Ascending aorta (tissue), 2 donors: ENCODE measurements at regions not wholly inside any gene's neighbourhood (a gene's known extent, or its start where the extent isn't known, plus 50 kb on each side); places are given as distances from the start of the nearest gene placed in this dataset.
A peak's percentile ranks its signal among the peaks of the same experiment; 100 is the strongest.
"Not testable (repeated sequence)": the region's sequence is repeated elsewhere in the genome, so short reads cannot be mapped to it uniquely, and the experiment has no call there.

Source experiments
- DNase-seq, 2 donors: peaks; one replicate each; pipeline ENCODE4 v3.0.0-alpha.2; 2019; ENCODE audit warnings: low spot score in 2 of 2
- H3K27ac ChIP-seq, 2 donors: fragments of 200-600 bp; sonication (generic); one replicate each; pipeline ENCODE4 v1.5.1; 2016 to 2017; ENCODE audit warnings: mild to moderate bottlenecking in 1 of 2
- H3K27me3 ChIP-seq: fragments of 200-600 bp; sonication (generic); one replicate; pipeline ENCODE4 v1.5.1; 2017
- H3K36me3 ChIP-seq, 2 donors: fragments of 200-600 bp; sonication (generic); one replicate each; pipeline ENCODE4 v1.5.1; 2016
- H3K4me1 ChIP-seq, 2 donors: fragments of 200-600 bp; sonication (generic); one replicate each; pipeline ENCODE4 v1.5.1; 2016 to 2017; ENCODE audit warnings: mild to moderate bottlenecking in 1 of 2
- H3K4me3 ChIP-seq, 2 donors: fragments of 200-600 bp; sonication (generic); one replicate each; pipeline ENCODE4 v1.5.1; 2016 to 2017; ENCODE audit warnings: mild to moderate bottlenecking in 1 of 2
- H3K9me3 ChIP-seq, 2 donors: fragments of 200-600 bp; sonication (generic); one replicate each; pipeline ENCODE4 v1.5.1; 2016
- intact Hi-C: fragments of 100-400 bp; cut with DNase I; formaldehyde crosslinking; loops from one replicate; pipeline ENCODE4 v1.15.1; 2023
- TF ChIP-seq, protein P1 (sequence below), 3 experiments: fragments of 200-600 bp in 2 of 3; fragments of 450-650 bp in 1 of 3; sonication (generic) in 2 of 3; IDR thresholded peaks; one replicate each; pipeline ENCODE4 v1.5.1; 2016 to 2019; ENCODE audit warnings: antibody characterized with exemption in 3 of 3, mild to moderate bottlenecking in 1 of 3, moderate library complexity in 1 of 3

GRCh38 chr1:38730511-38731397 is 128.8 kb downstream of the RRAGC start:
- intact Hi-C loops: no loop called here

GRCh38 chr1:38728585-38728908 is 131.0 kb downstream of the RRAGC start:
- Histone ChIP-seq H3K4me3 (peak overlapping the region in 1 of 2 donors; percentile 29), H3K36me3 (no peaks in the 10 kb centered on the region), H3K9me3 (no peaks in the 10 kb centered on the region), H3K27ac (no peak overlapping the region), H3K4me1 (peaks cover 0 to 8% of the 10 kb centered on the region in 2 donors), H3K27me3 (no peaks in the 10 kb centered on the region)
- TF ChIP-seq, protein P1, sequence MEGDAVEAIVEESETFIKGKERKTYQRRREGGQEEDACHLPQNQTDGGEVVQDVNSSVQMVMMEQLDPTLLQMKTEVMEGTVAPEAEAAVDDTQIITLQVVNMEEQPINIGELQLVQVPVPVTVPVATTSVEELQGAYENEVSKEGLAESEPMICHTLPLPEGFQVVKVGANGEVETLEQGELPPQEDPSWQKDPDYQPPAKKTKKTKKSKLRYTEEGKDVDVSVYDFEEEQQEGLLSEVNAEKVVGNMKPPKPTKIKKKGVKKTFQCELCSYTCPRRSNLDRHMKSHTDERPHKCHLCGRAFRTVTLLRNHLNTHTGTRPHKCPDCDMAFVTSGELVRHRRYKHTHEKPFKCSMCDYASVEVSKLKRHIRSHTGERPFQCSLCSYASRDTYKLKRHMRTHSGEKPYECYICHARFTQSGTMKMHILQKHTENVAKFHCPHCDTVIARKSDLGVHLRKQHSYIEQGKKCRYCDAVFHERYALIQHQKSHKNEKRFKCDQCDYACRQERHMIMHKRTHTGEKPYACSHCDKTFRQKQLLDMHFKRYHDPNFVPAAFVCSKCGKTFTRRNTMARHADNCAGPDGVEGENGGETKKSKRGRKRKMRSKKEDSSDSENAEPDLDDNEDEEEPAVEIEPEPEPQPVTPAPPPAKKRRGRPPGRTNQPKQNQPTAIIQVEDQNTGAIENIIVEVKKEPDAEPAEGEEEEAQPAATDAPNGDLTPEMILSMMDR (IDR thresholded peaks at IDR 0.05): no peak
- peak in 1 of 2 donors; percentile 58 for DNase-seq
- intact Hi-C loops: no loop called here

More at GRCh38 chr1:38730511-38731397, 128.8 kb downstream of the RRAGC start:
- H3K4me1 ChIP-seq: peaks cover 0 to 8% of the 10 kb centered on the region in 2 donors
- H3K4me3 ChIP-seq: no peak overlapping the region
- no peaks in the 10 kb centered on the region for H3K36me3 ChIP-seq
- no peaks in the 10 kb centered on the region for H3K9me3 ChIP-seq
- H3K27me3 ChIP-seq: no peaks in the 10 kb centered on the region
- H3K27ac ChIP-seq: no peak overlapping the region
- TF ChIP-seq, protein P1 (IDR thresholded peaks at IDR 0.05): no peak
- no peak for DNase-seq

DNA sequence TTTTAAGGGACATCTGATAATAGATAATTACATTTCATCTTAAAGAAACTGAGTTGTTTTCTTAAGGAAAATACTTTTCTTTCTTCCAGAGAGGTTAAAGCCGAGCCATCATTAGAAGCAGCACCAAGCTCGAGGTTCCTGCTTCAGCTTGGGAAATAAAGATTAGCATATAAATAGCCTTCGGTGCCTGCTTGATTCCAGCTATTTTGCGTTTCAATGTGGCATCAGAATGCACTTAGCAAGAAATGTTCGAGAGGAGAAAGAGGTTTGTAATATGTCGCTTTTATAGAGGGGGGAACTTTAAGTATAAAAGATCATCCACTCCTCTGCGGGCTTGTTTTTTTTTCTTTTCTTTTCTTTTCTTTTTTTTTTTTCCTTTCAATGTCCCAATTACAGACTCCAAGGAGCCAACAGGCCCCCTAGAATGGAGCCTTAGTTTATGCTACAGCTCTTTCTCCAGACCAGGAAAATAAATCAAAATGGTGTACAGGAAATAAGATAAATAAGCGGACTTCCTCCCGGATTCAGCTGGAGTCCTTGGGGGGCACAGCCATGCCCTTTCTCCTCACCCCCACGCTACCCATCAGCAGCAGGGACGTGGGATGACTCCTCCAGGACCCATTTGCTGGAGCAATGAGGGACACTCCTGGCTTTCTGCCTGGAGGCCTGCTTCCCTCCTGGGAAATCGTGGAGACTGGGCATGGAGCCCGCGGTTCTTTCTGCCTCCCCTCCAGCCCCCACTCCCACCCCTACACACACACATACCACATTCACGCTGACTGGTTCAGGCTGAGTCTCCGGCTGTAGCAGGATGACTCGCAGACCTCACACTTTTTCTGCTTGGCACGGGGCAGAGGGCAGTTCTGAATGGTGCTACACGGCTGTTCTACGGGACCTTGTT is 131.6 kb downstream of the RRAGC start:
- Histone ChIP-seq H3K9me3 (no peaks in the 10 kb centered on the region), H3K36me3 (no peaks in the 10 kb centered on the region), H3K27me3 (no peaks in the 10 kb centered on the region), H3K4me3 (peak overlapping the region in 1 of 2 donors; percentile 29), H3K27ac (peak overlapping the region in 1 of 2 donors; percentile 10), H3K4me1 (peaks cover 0 to 8% of the 10 kb centered on the region in 2 donors)
- TF ChIP-seq, protein P1 (IDR thresholded peaks at IDR 0.05): no peak
- peak in 1 of 2 donors; percentile 73 for DNase-seq
- intact Hi-C loops: no loop called here

DNA sequence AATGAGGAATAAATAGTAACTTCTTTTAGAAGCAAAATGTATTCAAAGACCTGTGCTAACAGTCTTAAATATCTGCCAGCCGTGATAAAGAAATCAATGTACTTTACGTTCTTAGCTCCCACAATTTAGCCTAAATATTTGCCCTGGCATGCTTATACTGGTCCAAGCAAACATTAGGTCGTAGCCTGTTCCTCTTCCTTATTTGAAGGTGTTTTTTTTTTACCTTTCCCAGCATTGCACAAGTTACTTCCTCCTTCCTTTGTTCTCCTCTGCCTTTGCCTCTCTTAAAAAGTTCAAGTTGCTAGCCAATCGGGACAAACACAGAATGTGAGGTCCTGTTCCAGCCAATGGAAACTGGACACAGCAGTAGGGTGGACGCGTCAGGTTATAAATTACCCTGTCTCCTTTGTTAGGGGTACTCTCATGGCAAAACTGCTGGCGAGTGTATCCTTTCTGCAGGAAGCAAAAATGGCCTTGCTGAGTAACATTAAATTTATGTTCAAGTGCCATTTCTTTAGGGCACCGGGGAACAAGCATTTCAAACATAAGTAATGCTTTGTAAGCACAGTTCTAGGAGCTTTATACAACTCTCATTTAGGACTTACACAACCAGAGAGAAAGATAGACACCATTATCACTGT is 134.1 kb downstream of the RRAGC start:
- H3K27me3 ChIP-seq, H3K27ac ChIP-seq, H3K4me3 ChIP-seq, H3K36me3 ChIP-seq, H3K9me3 ChIP-seq, intact Hi-C loops, H3K4me1 ChIP-seq, DNase-seq: not testable (repeated sequence)

DNA sequence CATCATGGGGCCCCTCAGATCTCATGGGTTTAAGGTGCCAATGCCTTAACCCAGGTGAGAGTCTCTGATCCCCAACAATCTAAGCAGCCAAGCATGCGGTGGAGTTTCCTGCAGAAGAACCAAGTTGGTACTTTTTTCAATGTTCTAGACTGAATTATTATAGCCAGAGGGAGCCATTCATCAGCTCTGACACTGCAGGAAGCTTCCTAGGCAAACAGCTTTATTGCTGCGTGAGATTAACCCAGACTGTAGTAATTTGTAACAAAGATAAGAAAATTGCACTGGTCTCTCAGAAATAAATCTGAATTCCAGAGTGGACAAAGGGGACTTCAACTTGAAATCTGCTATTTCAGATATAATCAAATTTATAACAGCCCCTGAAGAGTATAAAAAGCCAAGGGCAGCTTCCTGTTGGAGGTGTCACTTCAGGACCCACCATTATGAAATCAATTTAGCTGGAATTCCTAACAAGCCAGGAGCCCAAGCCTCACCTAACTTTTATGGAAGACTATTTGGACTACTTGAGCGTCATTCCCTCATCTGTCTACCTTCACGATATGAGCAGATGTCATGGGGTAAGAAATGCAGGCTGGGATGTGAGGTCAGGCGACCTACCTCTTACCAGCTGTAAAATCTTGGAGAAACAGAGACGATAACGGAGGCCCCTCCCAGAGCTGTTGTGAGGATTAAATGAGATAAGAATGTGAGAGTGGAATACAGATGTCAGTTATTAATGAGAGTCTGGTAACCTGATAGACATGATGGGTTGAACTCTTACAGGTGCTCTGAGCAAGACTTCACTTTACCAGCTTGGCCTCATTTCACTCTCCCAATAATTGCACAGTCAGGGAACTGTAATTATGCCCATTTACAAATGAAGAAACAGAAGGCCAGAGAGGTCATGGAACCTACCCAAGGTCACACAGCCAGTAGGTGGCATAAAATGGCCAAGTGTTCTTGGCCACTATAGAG is 135.1 kb downstream of the RRAGC start:
- peaks cover 0 to 8% of the 10 kb centered on the region in 2 donors for H3K4me1 ChIP-seq
- TF ChIP-seq, protein P1 (IDR thresholded peaks at IDR 0.05): no peak
- intact Hi-C loops: no loop called here
- peak in 1 of 2 donors; percentile 13 for DNase-seq
- H3K27ac ChIP-seq: no peak overlapping the region
- no peaks in the 10 kb centered on the region for H3K9me3 ChIP-seq
- no peak overlapping the region for H3K4me3 ChIP-seq
- no peaks in the 10 kb centered on the region for H3K27me3 ChIP-seq
- no peaks in the 10 kb centered on the region for H3K36me3 ChIP-seq
